Progenitor cell of endocrine pancreas (in vitro differentiated cells): ENCODE measurements at regions not wholly inside any gene's neighbourhood (a gene's known extent, or its start where the extent isn't known, plus 50 kb on each side); places are given as distances from the start of the nearest gene placed in this dataset.
"Not testable (repeated sequence)": the region's sequence is repeated elsewhere in the genome, so short reads cannot be mapped to it uniquely, and the experiment has no call there.

ENCODE experiments used
- DNase-seq: peaks from one replicate; pipeline ENCODE4 v3.0.0; 2021; ENCODE audit warnings: low spot score; ENCODE audit not compliant: unreplicated experiment
- H3K27ac Mint-ChIP-seq: 2 replicates; pipeline ENCODE4 v1.8.0; 2021; ENCODE audit warnings: mild to moderate bottlenecking, moderate library complexity, mixed read lengths
- H3K27me3 Mint-ChIP-seq: 2 replicates; pipeline ENCODE4 v1.8.0; 2021; ENCODE audit warnings: mixed read lengths
- H3K36me3 Mint-ChIP-seq: 2 replicates; pipeline ENCODE4 v1.8.0; 2022; ENCODE audit warnings: mixed read lengths; ENCODE audit not compliant: insufficient read depth
- H3K4me1 Mint-ChIP-seq: 2 replicates; pipeline ENCODE4 v1.8.0; 2021; ENCODE audit warnings: low read depth, mixed read lengths
- H3K4me3 Mint-ChIP-seq: 2 replicates; pipeline ENCODE4 v1.8.0; 2021; ENCODE audit warnings: low read depth, mild to moderate bottlenecking, moderate library complexity, mixed read lengths
- H3K9me3 Mint-ChIP-seq: 2 replicates; pipeline ENCODE4 v1.8.0; 2021; ENCODE audit warnings: low read depth, mixed read lengths
- TF ChIP-seq, protein P1 (sequence below): fragments of 200-600 bp; sonication (generic); IDR thresholded peaks from one replicate; pipeline ENCODE4 v1.5.0; 2021; ENCODE audit warnings: antibody characterized with exemption, mild to moderate bottlenecking; ENCODE audit not compliant: unreplicated experiment

- no peak overlapping the region for H3K4me3 Mint-ChIP-seq
- DNase-seq = no peak
- H3K27me3 Mint-ChIP-seq = no peaks in the 10 kb centered on the region
- peaks cover 3% of the 10 kb centered on the region for H3K36me3 Mint-ChIP-seq
- TF ChIP-seq, protein P1, sequence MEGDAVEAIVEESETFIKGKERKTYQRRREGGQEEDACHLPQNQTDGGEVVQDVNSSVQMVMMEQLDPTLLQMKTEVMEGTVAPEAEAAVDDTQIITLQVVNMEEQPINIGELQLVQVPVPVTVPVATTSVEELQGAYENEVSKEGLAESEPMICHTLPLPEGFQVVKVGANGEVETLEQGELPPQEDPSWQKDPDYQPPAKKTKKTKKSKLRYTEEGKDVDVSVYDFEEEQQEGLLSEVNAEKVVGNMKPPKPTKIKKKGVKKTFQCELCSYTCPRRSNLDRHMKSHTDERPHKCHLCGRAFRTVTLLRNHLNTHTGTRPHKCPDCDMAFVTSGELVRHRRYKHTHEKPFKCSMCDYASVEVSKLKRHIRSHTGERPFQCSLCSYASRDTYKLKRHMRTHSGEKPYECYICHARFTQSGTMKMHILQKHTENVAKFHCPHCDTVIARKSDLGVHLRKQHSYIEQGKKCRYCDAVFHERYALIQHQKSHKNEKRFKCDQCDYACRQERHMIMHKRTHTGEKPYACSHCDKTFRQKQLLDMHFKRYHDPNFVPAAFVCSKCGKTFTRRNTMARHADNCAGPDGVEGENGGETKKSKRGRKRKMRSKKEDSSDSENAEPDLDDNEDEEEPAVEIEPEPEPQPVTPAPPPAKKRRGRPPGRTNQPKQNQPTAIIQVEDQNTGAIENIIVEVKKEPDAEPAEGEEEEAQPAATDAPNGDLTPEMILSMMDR = no peak
- no peak overlapping the region for H3K27ac Mint-ChIP-seq
- H3K4me1 Mint-ChIP-seq = peaks cover 22% of the 10 kb centered on the region
- peaks cover 6% of the 10 kb centered on the region for H3K9me3 Mint-ChIP-seq
Measured at GRCh38 chr6:115602466-115602865, 458.2 kb downstream of the FRK start.

- H3K4me3 Mint-ChIP-seq = no peak overlapping the region
- H3K4me1 Mint-ChIP-seq = peaks cover 22% of the 10 kb centered on the region
- TF ChIP-seq, protein P1 = no peak
- peaks cover 6% of the 10 kb centered on the region for H3K9me3 Mint-ChIP-seq
- no peaks in the 10 kb centered on the region for H3K27me3 Mint-ChIP-seq
- no peak for DNase-seq
- H3K36me3 Mint-ChIP-seq = peaks cover 3% of the 10 kb centered on the region
- no peak overlapping the region for H3K27ac Mint-ChIP-seq
Measured at GRCh38 chr6:115601509-115601908, 459.2 kb downstream of the FRK start.

- Mint-ChIP-seq H3K9me3 (peaks cover 6% of the 10 kb centered on the region), H3K27ac (no peak overlapping the region), H3K4me1 (peaks cover 22% of the 10 kb centered on the region), H3K4me3 (no peak overlapping the region), H3K27me3 (no peaks in the 10 kb centered on the region), H3K36me3 (peaks cover 3% of the 10 kb centered on the region)
- no peak for DNase-seq
- TF ChIP-seq, protein P1 = no peak
Measured at GRCh38 chr6:115601064-115601463, 459.6 kb downstream of the FRK start.

DNA sequence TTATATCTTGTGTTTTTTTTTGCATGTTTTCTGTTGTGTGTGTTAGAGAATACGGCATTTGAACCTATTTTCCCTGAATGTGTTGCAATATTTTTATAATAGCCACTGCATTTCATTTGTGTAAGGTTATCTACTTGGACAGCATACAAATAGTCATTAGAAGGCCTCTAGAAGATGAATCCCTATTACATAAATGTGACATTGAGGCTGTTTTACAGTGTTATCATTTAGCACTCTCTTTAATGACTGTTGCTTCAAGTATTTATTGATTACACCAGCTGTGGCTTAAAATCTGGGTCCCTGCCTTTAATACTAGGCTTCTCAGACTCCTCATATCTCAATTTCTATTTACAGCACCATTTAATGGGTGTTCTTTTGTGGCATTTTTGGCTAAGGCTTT lies 465.8 kb downstream of the FRK start:
- Mint-ChIP-seq H3K4me1 (peaks cover 5% of the 10 kb centered on the region), H3K4me3 (no peak overlapping the region), H3K27ac (no peak overlapping the region), H3K36me3 (peaks cover 3% of the 10 kb centered on the region), H3K9me3 (peaks cover 10% of the 10 kb centered on the region), H3K27me3 (no peaks in the 10 kb centered on the region)
- TF ChIP-seq, protein P1 = no peak
- no peak for DNase-seq

DNA sequence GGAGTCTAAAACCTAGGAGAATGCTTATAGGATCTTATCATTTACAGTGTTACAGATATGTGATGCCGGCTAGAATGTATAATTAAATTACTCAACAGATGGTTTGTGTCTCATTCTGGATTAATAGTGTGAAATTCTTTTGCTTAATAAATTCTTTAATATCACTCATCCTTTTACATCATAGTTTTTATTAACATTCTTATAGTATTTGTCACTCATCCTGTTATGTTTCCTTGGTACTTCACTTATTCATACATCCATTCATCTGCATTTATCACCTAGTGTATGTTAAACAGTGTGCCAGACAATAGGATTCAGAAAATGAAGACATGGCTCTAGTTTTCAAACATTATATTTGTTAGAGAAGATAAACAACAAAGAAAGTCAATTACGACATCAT lies 468.7 kb downstream of the FRK start:
- no peak for DNase-seq
- H3K4me3 Mint-ChIP-seq = no peak overlapping the region
- peaks cover 4% of the 10 kb centered on the region for H3K9me3 Mint-ChIP-seq
- no peak overlapping the region for H3K27ac Mint-ChIP-seq
- TF ChIP-seq, protein P1 = no peak
- no peaks in the 10 kb centered on the region for H3K27me3 Mint-ChIP-seq
- no peaks in the 10 kb centered on the region for H3K36me3 Mint-ChIP-seq
- no peaks in the 10 kb centered on the region for H3K4me1 Mint-ChIP-seq

DNA sequence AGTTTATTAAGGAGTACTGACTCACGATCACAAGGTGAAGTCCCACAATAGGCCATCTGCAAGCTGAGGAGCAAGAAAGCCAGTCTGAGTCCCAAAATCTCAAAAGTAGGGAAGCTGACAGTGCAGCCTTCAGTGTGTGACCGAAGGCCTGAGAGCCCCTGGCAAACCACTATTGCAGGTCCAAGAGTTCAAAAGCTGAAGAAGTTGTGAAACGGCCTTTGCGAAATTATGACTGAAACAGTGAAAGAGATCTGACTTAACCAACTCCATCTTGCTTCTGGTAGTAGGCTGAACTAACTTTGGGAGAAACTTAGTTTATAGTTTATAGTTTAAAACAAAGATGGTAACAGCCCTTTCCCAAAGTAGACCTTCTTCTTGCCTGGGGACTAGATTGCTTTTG lies 471.6 kb downstream of the FRK start:
- H3K9me3 Mint-ChIP-seq, DNase-seq, H3K36me3 Mint-ChIP-seq, H3K4me3 Mint-ChIP-seq, H3K27me3 Mint-ChIP-seq, H3K27ac Mint-ChIP-seq, H3K4me1 Mint-ChIP-seq: not testable (repeated sequence)
